GM21423 (cell line): ENCODE measurements at regions not wholly inside any gene's neighbourhood (a gene's known extent, or its start where the extent isn't known, plus 50 kb on each side); places are given as distances from the start of the nearest gene placed in this dataset.
A peak's percentile ranks its signal among the peaks of the same experiment; 100 is the strongest.
"Not testable (repeated sequence)": the region's sequence is repeated elsewhere in the genome, so short reads cannot be mapped to it uniquely, and the experiment has no call there.

Experiments used
- ATAC-seq: cut with Tn5 transposase; IDR thresholded peaks from one replicate; pipeline ENCODE4 v1.9.1; 2021; ENCODE audit warnings: mild to moderate bottlenecking, moderate library complexity; ENCODE audit not compliant: unreplicated experiment

DNA sequence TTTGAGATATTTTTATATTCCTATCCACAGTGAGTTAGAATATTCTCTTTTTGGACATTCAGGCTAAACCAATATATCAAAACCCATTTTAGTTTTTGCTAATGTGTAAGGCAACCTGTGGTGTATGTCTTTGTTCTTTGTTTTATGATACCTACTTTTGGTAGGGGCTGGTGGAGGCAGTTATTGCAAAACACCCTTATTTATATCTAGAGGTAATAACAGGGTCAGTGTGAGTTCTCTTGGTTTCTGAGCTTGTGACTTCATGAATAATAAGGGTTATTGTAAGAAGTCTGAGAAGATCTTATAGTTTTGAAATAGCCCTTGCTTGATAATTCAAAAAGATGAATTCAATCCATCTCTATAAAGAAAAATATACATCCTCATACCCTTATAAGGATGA lies 235.1 kb upstream of the LRIG3 start:
- no peak for ATAC-seq

GRCh38 chr12:59151243-59151642 lies 230.9 kb upstream of the LRIG3 start:
- no peak for ATAC-seq

GRCh38 chr12:59149995-59150642 lies 229.8 kb upstream of the LRIG3 start:
- ATAC-seq, result peak; percentile 100

DNA sequence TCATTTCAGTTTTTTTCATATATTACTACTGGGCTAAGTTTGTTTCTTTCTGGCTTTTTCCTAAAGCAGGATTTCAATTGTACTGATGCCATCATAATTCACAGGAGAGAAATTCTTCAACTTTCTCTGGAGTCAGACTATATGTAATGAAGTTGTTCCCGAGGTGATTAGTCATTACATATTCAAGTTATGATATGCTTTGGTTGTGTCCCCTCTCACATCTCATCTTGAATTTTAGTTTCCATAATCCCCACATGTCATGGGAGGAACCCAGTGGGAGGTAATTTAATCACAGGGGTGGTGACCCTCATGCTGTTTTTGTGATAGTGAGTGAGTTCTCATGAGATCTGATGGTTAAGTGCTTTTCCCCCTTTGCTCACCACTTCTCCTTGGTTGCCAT lies 227.5 kb upstream of the LRIG3 start:
- no peak for ATAC-seq

DNA sequence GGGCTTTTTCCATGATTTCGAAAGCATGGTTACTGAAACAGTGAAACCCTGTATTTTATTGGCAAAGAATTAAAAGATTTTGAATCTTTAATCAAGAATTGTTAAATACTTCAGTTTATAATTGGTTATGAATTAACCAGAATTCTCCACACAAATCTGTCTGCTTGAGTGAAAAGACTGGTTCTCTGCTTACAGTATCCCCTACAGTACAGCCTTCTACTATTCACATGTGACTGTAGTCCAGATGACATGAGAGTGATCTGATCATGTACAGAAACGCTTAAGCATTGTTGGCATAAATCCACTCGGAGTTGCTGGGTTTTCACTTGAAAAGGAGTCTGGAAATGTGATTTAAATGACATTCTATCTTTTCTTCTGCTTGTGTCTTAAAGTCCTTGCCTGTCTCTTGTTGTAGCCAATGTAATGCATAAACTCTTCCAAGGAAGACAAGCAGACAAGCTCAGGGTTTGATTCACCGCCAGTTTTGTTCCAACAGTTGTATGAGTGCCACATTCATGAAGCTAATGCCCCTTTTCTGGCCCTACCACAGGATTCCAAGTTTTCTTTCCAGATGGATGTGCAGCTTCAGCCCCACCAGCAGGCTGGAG lies 222.0 kb upstream of the LRIG3 start:
- no peak for ATAC-seq

DNA sequence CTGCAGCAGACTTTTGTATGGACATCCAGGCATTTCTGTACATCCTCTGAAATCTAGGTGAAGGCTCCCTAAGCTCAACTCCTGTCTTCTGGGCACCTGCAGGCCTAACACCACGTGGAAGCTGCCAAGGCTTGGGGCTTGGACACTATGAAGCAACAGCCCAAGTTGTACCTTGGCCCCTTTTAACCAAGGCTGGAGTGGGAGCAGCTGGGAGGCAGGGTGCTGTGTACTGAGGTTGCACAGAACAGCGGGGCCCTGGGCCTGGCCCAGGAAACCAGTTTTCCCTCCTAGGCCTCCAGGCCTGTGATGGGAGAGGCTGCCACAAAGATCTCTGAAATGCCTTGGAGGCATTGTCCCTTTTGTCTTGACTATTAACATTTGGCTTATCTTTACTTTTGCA lies 214.4 kb upstream of the LRIG3 start:
- ATAC-seq, result no peak

GRCh38 chr12:59131462-59131861 lies 211.2 kb upstream of the LRIG3 start:
- ATAC-seq, result no peak

DNA sequence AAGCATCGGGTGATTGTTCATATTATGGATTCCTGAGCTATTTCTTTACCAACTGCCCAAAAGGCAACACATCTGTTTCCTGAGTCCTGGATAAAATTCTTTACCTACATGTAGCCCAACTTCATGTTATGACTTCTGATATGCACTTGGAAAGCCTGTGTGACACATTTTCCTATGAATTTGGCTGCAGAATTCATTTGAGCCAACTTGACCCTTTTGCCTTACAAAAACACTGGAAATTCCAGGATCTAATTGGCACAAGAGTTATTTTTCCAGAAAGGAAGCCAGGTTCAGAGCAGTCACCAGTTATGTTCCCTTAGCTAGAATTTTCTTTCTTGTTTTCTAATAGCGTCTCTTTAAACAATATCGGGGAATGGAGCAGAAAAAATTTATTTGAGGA lies 202.5 kb upstream of the LRIG3 start:
- ATAC-seq, result no peak

DNA sequence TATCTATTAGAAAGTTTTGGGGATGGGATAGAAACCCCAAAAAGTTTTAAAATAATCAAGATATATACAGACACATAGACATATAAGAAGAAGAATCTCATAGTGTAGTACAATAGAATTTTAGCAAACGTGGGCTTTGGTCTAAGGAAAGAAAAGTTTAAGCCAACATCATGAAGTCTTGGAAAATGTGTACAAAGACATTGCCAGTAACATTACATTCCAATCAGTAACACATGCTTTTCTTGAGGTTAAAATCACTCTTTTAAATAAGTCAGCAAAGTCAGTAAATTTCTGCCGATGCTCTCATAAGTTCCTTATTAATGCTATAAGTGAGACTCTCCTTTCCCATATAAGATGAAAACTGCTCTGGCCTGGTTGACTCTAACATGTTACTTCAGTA lies 201.1 kb upstream of the LRIG3 start:
- ATAC-seq, result no peak

- no peak for ATAC-seq
Measured at GRCh38 chr12:59119676-59120075, 199.4 kb upstream of the LRIG3 start.

DNA sequence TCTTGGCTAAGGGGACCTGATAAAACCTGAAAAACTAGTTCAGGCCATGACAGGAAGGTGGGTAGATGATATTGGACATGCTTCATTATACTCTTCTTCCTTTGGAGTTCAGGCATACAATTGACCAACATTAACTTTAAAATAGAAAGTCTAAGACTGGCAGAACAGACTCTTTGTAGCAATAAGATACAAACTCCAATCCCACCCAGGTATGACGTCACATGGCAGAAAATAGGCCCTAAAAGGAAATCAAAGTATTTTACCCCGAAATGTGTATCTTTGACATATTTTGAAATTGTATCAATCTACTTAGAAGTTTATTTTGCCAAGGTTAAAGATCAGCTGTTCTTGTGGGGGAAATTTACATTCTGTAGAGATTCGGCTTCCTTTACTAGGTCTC lies 198.1 kb upstream of the LRIG3 start:
- no peak for ATAC-seq

DNA sequence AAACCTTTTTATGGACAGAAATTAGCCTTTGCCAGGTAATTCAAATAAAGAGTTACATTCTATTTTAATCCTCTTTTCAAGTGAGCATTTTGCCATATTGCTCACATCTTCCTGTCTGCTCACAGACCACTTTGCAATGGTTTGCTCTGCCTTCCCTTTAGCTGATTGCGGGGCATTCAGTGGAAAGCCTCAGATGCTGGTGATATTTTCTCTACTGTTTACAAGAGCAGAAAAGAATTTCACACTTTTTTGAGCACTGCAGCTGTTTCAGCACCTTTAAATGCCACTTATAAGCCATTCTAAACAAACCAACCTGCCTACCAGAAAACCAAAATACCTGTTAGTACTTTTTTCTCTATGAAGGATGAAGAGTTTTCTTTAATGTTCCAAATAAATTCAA lies 195.7 kb upstream of the LRIG3 start:
- ATAC-seq, result no peak

- no peak for ATAC-seq
Measured at GRCh38 chr12:59115526-59115925, 195.2 kb upstream of the LRIG3 start.

DNA sequence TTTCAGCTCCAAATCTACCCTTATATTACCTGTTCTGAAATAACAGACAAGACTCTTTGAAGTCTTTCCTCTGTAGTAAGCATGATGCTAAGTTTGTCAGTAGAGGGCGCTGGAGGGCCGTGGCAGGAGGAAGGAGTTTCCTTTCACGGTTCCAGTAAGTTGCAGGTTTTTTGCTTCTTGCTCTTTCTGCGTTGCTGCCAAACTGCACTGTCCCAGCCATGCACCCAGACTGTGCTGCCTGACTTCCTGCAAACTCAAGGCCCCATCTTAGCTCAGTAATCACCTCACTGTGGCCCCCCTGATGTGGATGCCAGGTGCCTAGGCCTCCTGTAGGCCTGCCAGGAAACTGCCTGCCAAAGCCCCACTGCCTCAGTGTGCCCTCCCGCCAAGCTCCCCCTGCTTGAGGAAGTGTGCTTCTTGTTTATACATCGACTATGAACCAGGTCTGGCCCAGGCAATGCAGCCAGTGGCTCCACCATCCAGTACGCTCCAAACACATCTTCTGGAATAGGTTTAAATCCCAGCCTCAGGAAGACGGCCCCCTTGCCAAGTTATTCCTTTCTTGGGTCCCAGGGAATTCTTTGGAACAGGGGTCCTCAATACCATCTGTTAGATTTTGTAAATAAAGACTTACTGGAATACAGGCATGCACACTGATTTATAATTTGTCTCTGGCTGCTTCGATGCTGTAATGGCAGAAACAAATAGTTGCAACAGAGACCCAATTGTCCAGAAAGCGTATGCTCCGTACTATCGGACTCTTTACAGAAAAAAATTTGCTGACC lies 193.7 kb upstream of the LRIG3 start:
- ATAC-seq, result peak; percentile 76

DNA sequence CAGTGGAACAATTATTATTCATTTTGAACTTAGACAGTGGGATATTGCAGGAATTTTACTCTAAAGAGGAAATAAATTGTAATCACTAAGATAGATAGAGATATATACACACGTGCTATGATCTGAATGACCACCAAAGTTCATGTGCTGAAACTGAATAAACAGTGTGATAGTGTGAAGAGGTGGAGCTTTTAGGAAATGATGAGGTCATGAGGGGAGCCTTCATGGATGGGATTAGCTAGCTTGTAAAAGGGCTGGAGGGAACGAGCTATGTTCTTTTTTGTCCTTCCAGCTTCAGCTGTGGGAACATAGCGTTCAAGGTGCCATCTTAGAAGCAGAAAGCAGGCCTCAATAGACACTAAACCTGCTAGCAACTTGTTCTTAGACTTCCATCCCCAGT lies 191.5 kb upstream of the LRIG3 start:
- ATAC-seq, result no peak

DNA sequence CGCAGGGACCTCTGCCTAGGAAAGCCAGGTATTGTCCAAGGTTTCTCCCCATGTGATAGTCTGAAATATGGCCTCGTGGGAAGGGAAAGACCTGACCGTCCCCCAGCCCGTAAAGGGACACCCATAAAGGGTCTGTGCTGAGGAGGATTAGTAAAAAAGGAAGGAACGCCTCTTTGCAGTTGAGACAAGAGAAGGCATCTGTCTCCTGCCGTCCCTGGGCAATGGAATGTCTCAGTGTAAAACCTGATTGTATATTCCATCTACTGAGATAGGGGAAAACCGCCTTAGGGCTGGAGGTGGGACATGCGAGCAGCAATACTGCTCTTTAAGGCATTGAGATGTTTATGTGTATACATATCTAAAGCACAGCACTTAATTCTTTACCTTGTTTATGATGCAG lies 188.2 kb upstream of the LRIG3 start:
- not testable (repeated sequence) for ATAC-seq

- no peak for ATAC-seq
Measured at GRCh38 chr12:59100585-59100984, 180.3 kb upstream of the LRIG3 start.

DNA sequence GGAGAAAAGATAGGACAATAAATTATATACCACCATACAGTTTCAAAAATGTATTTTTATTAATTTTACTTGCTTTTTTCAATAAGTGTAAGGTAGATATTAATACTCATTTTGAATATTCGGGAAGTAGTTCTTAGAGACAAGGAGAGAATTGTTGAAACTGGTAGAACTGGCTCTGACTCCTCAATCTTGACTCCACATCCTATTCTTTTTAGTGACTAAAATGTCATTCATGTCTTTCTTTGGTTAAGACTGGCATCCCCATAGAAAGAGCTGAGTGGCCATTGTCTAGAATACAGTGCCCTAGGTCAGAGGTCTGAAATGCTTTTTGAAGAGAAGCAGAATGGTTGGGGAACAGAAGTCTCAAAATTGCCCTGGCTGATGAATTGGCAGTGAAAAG lies 177.6 kb upstream of the LRIG3 start:
- ATAC-seq, result no peak

- no peak for ATAC-seq
Measured at GRCh38 chr12:59096246-59096645, 175.9 kb upstream of the LRIG3 start.

DNA sequence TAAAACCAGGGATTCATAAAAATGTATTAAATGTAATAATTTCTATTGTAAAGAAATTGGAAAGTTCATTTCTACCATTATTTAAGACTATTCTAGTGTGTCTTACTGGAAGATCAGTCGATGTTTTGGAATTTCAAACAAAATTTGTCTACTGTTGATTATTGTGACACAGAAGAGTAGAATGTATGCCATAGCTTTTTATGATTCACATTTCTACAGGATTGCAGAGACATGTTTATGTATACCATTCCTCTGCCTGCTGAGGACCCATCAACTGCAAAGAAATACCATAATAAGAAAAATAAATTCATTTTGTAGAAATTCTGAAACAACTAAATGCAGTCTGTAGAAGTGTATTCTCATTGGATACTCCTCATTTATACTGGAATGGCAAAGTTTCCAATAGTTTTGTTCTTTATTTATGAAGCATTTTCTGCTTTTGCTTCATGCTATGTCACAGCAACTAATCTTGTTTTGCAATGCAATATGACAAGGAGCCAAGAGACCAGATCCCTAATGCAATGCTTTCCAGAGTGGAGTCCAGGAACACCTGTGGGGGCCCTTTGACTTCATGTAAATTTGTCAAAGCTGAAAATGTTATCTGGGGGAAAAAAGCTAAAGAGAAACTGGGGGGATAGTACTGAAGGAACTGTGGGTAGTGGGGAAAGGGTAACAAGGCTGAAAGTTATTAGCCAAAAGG lies 172.9 kb upstream of the LRIG3 start:
- ATAC-seq, result no peak

DNA sequence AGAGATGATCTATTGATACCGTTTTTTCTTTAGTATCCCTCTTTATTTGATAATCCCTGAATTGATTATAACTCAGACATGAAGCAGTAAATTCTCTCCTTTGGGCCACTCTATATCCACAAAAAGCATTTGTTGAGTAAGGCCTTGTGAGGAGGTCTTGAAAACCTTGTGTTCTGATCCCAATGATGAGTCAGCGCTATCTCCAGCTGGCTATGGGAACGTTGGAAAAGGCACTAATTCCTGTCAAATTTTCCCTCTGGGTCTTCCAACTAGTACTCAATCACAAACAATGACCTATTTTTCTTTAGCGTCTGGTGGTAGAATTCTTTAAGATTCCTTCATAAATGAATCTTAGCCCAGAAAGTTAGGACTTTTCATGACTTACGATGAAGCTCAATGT lies 168.4 kb upstream of the LRIG3 start:
- no peak for ATAC-seq

DNA sequence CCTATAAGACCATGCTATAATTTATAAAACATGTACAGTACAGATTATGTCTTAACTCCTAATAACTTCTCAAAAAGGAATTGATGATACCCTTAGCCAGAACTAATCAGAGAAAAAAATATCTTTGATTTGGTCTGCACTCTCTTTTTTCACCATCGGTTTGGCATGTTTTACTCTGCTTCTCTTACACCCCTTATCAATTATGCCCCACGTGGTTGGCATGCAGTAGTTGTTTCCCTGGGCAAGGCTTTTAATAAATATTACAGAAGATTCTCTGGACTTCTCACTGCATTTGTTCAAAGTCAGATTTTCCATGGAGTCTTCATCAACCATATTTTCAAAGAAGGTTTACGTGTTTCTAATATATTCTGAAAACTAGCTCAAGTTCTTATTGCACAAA lies 167.4 kb upstream of the LRIG3 start:
- ATAC-seq, result no peak
